ENCODE measurements at regions not wholly inside any gene's neighbourhood (a gene's known extent, or its start where the extent isn't known, plus 50 kb on each side); places are given as distances from the start of the nearest gene placed in this dataset.

DNA sequence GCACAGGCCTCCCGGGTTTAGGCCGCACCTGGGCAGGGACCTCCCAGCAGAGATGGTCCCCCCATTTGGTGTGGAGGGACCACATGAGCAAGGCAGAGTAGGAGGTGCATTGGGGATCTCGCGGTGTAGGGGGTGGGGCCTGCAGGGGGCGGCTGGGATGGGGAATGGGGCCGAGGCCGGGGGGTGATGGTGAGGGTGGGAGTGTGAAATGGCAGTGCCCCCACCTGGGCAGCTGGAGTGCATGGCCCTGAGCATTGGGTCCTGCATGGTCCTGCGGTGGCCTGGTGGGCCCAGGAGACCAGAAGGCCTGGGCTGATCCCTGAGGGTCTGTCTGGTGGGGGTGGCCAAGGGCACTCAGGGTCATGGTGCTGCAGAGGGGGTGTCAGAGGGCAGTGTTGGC is 111.8 kb downstream of the KIF26A start:
- TF ChIP-seq, protein P1, sequence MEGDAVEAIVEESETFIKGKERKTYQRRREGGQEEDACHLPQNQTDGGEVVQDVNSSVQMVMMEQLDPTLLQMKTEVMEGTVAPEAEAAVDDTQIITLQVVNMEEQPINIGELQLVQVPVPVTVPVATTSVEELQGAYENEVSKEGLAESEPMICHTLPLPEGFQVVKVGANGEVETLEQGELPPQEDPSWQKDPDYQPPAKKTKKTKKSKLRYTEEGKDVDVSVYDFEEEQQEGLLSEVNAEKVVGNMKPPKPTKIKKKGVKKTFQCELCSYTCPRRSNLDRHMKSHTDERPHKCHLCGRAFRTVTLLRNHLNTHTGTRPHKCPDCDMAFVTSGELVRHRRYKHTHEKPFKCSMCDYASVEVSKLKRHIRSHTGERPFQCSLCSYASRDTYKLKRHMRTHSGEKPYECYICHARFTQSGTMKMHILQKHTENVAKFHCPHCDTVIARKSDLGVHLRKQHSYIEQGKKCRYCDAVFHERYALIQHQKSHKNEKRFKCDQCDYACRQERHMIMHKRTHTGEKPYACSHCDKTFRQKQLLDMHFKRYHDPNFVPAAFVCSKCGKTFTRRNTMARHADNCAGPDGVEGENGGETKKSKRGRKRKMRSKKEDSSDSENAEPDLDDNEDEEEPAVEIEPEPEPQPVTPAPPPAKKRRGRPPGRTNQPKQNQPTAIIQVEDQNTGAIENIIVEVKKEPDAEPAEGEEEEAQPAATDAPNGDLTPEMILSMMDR (IDR thresholded peaks at IDR 0.05 in 4 of 5, conservative IDR thresholded peaks at IDR 0.05 in 1 of 5): no peak
- no peak for TF ChIP-seq POLR2A (IDR thresholded peaks at IDR 0.05)
